H9 (cell line): ENCODE measurements at regions not wholly inside any gene's neighbourhood (a gene's known extent, or its start where the extent isn't known, plus 50 kb on each side); places are given as distances from the start of the nearest gene placed in this dataset.

ENCODE experiments used
- DNase-seq: peaks from one replicate; pipeline ENCODE4 v3.0.0-alpha.2; 2017
- H2AFZ ChIP-seq: one replicate; pipeline ENCODE4 v1.6.1; 2013; ENCODE audit warnings: mild to moderate bottlenecking, low read length, control low read depth, moderate library complexity
- H2AK5ac ChIP-seq: 2 replicates; pipeline ENCODE4 v1.6.1; 2013; ENCODE audit warnings: low read length, control low read depth, mixed read lengths; ENCODE audit not compliant: insufficient read length
- H2BK120ac ChIP-seq: one replicate; pipeline ENCODE4 v1.6.1; 2013; ENCODE audit warnings: low read depth, mild to moderate bottlenecking, low read length, control low read depth, inconsistent platforms; ENCODE audit not compliant: poor library complexity, severe bottlenecking
- H2BK12ac ChIP-seq: 2 replicates; pipeline ENCODE4 v1.6.1; 2013; ENCODE audit warnings: low read length, control low read depth, mixed read lengths, low read depth; ENCODE audit not compliant: insufficient read length
- H2BK15ac ChIP-seq: 2 replicates; pipeline ENCODE4 v1.6.1; 2013; ENCODE audit warnings: low read depth, low read length, control low read depth
- H2BK20ac ChIP-seq: one replicate; pipeline ENCODE4 v1.6.1; 2013; ENCODE audit warnings: low read depth, mild to moderate bottlenecking, low read length, control low read depth, inconsistent platforms; ENCODE audit not compliant: poor library complexity, severe bottlenecking
- H2BK5ac ChIP-seq: 2 replicates; pipeline ENCODE4 v1.6.1; 2013; ENCODE audit warnings: low read length, control low read depth, mixed read lengths; ENCODE audit not compliant: insufficient read length
- H3K14ac ChIP-seq: 2 replicates; pipeline ENCODE4 v1.6.1; 2013; ENCODE audit warnings: low read length, control low read depth; ENCODE audit not compliant: insufficient read depth
- H3K18ac ChIP-seq: 2 replicates; pipeline ENCODE4 v1.6.1; 2013; ENCODE audit warnings: low read depth, mild to moderate bottlenecking, mixed read lengths, low read length, control low read depth; ENCODE audit not compliant: insufficient read length
- H3K23ac ChIP-seq: 2 replicates; pipeline ENCODE4 v1.6.1; 2013; ENCODE audit warnings: low read length, control low read depth, mixed read lengths, low read depth; ENCODE audit not compliant: insufficient read length
- H3K23me2 ChIP-seq: 2 replicates; pipeline ENCODE4 v1.6.1; 2013; ENCODE audit warnings: low read depth, mild to moderate bottlenecking, mixed read lengths, low read length, control low read depth; ENCODE audit not compliant: insufficient read length, poor library complexity, severe bottlenecking
- H3K27ac ChIP-seq: 2 replicates; pipeline ENCODE4 v1.5.1; 2013; ENCODE audit warnings: low read length, control low read depth, mixed read lengths, low read depth; ENCODE audit not compliant: insufficient read length
- H3K27me3 ChIP-seq: 2 replicates; pipeline ENCODE4 v1.6.1; 2013; ENCODE audit warnings: low read length, control low read depth, inconsistent platforms; ENCODE audit not compliant: insufficient read depth
- H3K4ac ChIP-seq: 2 replicates; pipeline ENCODE4 v1.6.1; 2013; ENCODE audit warnings: low read depth, mild to moderate bottlenecking, control low read depth, inconsistent platforms, low read length, moderate library complexity
- H3K4me1 ChIP-seq: 2 replicates; pipeline ENCODE4 v1.6.1; 2013; ENCODE audit warnings: low read length, control low read depth, inconsistent platforms; ENCODE audit not compliant: insufficient read depth
- H3K4me2 ChIP-seq: 2 replicates; pipeline ENCODE4 v1.6.1; 2013; ENCODE audit warnings: low read length, control low read depth, mixed read lengths; ENCODE audit not compliant: insufficient read length, insufficient read depth
- H3K56ac ChIP-seq: 2 replicates; pipeline ENCODE4 v1.6.1; 2013; ENCODE audit warnings: low read depth, mild to moderate bottlenecking, mixed read lengths, low read length, control low read depth; ENCODE audit not compliant: insufficient read length
- H3K79me1 ChIP-seq: 2 replicates; pipeline ENCODE4 v1.6.1; 2013; ENCODE audit warnings: low read depth, mild to moderate bottlenecking, moderate library complexity, low read length, control low read depth, inconsistent platforms; ENCODE audit not compliant: insufficient read depth, poor library complexity, severe bottlenecking
- H3K79me2 ChIP-seq: 2 replicates; pipeline ENCODE4 v1.6.1; 2013; ENCODE audit warnings: low read length, control low read depth, inconsistent platforms; ENCODE audit not compliant: insufficient read depth
- H3K9ac ChIP-seq: 2 replicates; pipeline ENCODE4 v1.6.1; 2013; ENCODE audit warnings: low read length, control low read depth, mixed read lengths; ENCODE audit not compliant: insufficient read length; ENCODE audit errors: extremely low read depth
- H3K9me3 ChIP-seq: one replicate; pipeline ENCODE4 v1.6.1; 2013; ENCODE audit warnings: low read depth, low read length, inconsistent platforms; ENCODE audit not compliant: control insufficient read depth
- H3T11ph ChIP-seq: one replicate; pipeline ENCODE4 v1.6.1; 2013; ENCODE audit warnings: mild to moderate bottlenecking, low read length, control low read depth, inconsistent platforms
- H4K20me1 ChIP-seq: one replicate; pipeline ENCODE4 v1.6.1; 2013; ENCODE audit not compliant: control insufficient read depth, insufficient read length, insufficient read depth
- H4K5ac ChIP-seq: 2 replicates; pipeline ENCODE4 v1.6.1; 2013; ENCODE audit warnings: low read depth, mild to moderate bottlenecking, mixed read lengths, low read length, control low read depth; ENCODE audit not compliant: insufficient read length
- H4K8ac ChIP-seq: replicated peaks from 2 replicates; pipeline ENCODE4 v1.6.1; 2013; ENCODE audit warnings: low read length, control low read depth, mixed read lengths, low read depth; ENCODE audit not compliant: insufficient read length
- H4K91ac ChIP-seq: 2 replicates; pipeline ENCODE4 v1.6.1; 2013; ENCODE audit warnings: low read depth, mild to moderate bottlenecking, moderate library complexity, mixed read lengths, low read length, control low read depth; ENCODE audit not compliant: insufficient read length
- H3K27ac Mint-ChIP-seq, 3 experiments: 2 replicates in 2 of 3; 3 replicates in 1 of 3; pipeline ENCODE4 v1.8.0; 2020 to 2021; ENCODE audit warnings: mixed read lengths in 3 of 3, mild to moderate bottlenecking in 1 of 3, moderate library complexity in 1 of 3
- H3K27me3 Mint-ChIP-seq: 2 replicates; pipeline ENCODE4 v1.8.0; 2021; ENCODE audit warnings: low read depth, mild to moderate bottlenecking, moderate library complexity, mixed read lengths
- H3K36me3 Mint-ChIP-seq, 3 experiments: 2 replicates in 2 of 3; 3 replicates in 1 of 3; pipeline ENCODE4 v1.8.0; 2020 to 2021; ENCODE audit warnings: low read depth in 3 of 3, mixed read lengths in 3 of 3; ENCODE audit not compliant: insufficient read depth in 1 of 3
- H3K4me1 Mint-ChIP-seq, 2 experiments: 2 replicates each; pipeline ENCODE4 v1.8.0; 2020; ENCODE audit warnings: mixed read lengths in 2 of 2
- H3K4me3 Mint-ChIP-seq, 2 experiments: 2 replicates in 1 of 2; 3 replicates in 1 of 2; pipeline ENCODE4 v1.8.0; 2020 to 2021; ENCODE audit warnings: mild to moderate bottlenecking in 2 of 2, mixed read lengths in 2 of 2, moderate library complexity in 1 of 2
- H3K9me3 Mint-ChIP-seq, 2 experiments: 2 replicates in 1 of 2; 3 replicates in 1 of 2; pipeline ENCODE4 v1.8.0; 2020; ENCODE audit warnings: mild to moderate bottlenecking in 2 of 2, mixed read lengths in 2 of 2, moderate library complexity in 1 of 2
- WGBS: extraction: QIAGEN DNeasy Blood & Tissue Kit; methylation state at CpG from one replicate; pipeline ENCODE4 v1.1.7; 2013; ENCODE audit warnings: missing lambda C conversion rate, low lambda C conversion rate, mixed read lengths; ENCODE audit not compliant: insufficient read length; ENCODE audit errors: extremely low coverage; 5-methylcytosine and 5-hydroxymethylcytosine counted together
- TF ChIP-seq, protein P1 (sequence below): fragments of 200-600 bp; sonication (generic); conservative IDR thresholded peaks from 3 replicates; pipeline ENCODE4 v1.8.0; 2021; ENCODE audit warnings: antibody characterized with exemption, mild to moderate bottlenecking

DNA sequence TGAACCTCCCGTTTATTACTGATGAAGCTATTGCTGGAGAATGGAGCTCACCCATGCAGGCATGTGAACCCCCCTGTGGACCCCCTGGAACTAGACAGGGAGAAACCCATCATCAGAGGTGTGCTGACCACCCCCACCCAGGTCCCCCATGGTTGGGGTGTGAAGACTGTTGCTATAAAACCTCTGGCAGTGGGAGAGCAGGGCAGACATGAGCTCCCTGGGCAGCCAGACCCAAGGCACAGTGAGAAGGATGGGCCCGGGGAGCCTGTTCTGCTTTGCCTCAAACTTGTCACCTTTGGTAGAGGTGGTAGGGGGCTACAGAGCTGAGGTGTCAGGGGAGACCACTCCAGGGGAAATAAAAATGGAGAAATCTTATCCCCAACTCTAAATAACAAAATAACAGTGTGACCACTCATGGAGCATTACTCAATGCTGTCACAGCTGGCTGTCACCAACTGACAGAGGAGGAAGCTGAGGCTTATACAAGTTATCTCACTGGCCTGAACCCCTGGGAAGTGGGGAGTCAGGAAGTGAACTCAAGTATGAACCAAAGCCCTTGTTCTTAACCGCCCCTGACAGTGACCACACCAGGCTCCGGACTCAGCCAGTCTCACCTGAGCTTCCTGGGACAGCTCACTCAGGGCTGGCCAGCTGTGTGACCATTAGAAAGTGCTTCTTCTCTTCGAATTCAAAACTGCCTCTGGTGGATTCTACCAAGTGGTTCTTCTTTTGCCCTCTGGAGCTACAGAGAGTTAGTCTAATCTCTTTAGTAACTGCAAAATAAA, 698.8 kb downstream of the MATN1 start:
- Mint-ChIP-seq H3K27ac (no peak overlapping the region), H3K27me3 (peaks cover 2% of the 10 kb centered on the region; the same call in 1 of the 2 replicates), H3K9me3 (peaks cover 9 to 22% of the 10 kb centered on the region in 2 experiments), H3K4me1 (no peaks in the 10 kb centered on the region), H3K36me3 (peaks cover 0 to 2% (median 2%) of the 10 kb centered on the region in 3 experiments; a peak in 3 of 7 replicates), H3K4me3 (no peak overlapping the region)
- H4K91ac ChIP-seq, result no peak overlapping the region
- no peaks in the 10 kb centered on the region for H3K27me3 ChIP-seq
- H3K27ac ChIP-seq, result no peak overlapping the region
- H2BK12ac ChIP-seq, result no peak overlapping the region
- H4K20me1 ChIP-seq, result no peaks in the 10 kb centered on the region
- H4K5ac ChIP-seq, result no peak overlapping the region
- H3K23me2 ChIP-seq, result no peaks in the 10 kb centered on the region
- no peak overlapping the region for H2AK5ac ChIP-seq
- no peaks in the 10 kb centered on the region for H3K4me1 ChIP-seq
- WGBS, result no CpG with 5 or more reads among the region's 5 CpGs
- no peak overlapping the region for H2BK15ac ChIP-seq
- no peak overlapping the region for H3K4me2 ChIP-seq
- H2BK5ac ChIP-seq, result no peak overlapping the region
- H3K18ac ChIP-seq, result no peak overlapping the region
- no peak overlapping the region for H2BK20ac ChIP-seq
- H3K79me2 ChIP-seq, result no peaks in the 10 kb centered on the region
- H2BK120ac ChIP-seq, result no peak overlapping the region
- TF ChIP-seq, protein P1, sequence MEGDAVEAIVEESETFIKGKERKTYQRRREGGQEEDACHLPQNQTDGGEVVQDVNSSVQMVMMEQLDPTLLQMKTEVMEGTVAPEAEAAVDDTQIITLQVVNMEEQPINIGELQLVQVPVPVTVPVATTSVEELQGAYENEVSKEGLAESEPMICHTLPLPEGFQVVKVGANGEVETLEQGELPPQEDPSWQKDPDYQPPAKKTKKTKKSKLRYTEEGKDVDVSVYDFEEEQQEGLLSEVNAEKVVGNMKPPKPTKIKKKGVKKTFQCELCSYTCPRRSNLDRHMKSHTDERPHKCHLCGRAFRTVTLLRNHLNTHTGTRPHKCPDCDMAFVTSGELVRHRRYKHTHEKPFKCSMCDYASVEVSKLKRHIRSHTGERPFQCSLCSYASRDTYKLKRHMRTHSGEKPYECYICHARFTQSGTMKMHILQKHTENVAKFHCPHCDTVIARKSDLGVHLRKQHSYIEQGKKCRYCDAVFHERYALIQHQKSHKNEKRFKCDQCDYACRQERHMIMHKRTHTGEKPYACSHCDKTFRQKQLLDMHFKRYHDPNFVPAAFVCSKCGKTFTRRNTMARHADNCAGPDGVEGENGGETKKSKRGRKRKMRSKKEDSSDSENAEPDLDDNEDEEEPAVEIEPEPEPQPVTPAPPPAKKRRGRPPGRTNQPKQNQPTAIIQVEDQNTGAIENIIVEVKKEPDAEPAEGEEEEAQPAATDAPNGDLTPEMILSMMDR, result no peak
- no peaks in the 10 kb centered on the region for H3K9me3 ChIP-seq
- H3K79me1 ChIP-seq, result no peaks in the 10 kb centered on the region
- H3T11ph ChIP-seq, result no peak overlapping the region
- no peak overlapping the region for H4K8ac ChIP-seq
- no peak overlapping the region for H3K56ac ChIP-seq
- H3K4ac ChIP-seq, result no peak overlapping the region
- no peak overlapping the region for H3K23ac ChIP-seq
- no peak overlapping the region for H3K14ac ChIP-seq
- H2AFZ ChIP-seq, result no peak overlapping the region
- no peak for DNase-seq
- H3K9ac ChIP-seq, result no peak overlapping the region
